ENCODE measurements at regions not wholly inside any gene's neighbourhood (a gene's known extent, or its start where the extent isn't known, plus 50 kb on each side); places are given as distances from the start of the nearest gene placed in this dataset.

DNA sequence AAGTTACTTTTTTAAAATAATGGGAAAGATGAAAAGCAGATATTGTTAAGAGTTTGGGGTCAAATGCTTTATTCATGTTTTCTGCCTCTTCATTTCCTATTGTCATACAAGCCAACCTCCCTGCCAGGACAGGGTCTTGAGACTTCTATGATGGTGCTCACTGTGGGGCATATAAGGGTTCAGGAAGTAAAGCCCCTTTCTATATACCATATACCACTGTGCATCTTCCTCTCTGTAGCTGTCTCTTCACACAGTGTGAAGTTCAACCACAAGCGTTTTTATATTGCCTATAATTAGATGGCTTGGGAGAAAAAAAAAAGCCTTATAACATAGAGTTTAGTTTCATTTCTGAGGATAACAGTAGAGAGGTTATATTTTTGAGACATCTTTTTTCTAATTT lies 389.8 kb upstream of the SORCS1 start:
- H3K27me3 ChIP-seq (ENCODE audit: insufficient read depth, low read length): no peaks in the 10 kb centered on the region
- no peaks in the 10 kb centered on the region for H3K79me2 ChIP-seq (ENCODE audit: insufficient read depth, low read length)
- no peaks in the 10 kb centered on the region for H3K9me2 ChIP-seq (ENCODE audit: insufficient read depth)
- peaks cover 31 to 32% of the 10 kb centered on the region in 2 experiments; a peak in 3 of 4 replicates for H3K9me3 ChIP-seq (ENCODE audit: control insufficient read depth in 1 of 2, insufficient read depth in 1 of 2, low read depth in 1 of 2, low read length in 2 of 2)
- ChIA-PET POLR2A (no interaction called here), CTCF (no interaction called here), RAD21 (ENCODE audit: low non-redundant PET in 1 of 2, low total read pairs in 2 of 2, uncharacterized antibody in 2 of 2, unreplicated experiment in 2 of 2) (no interaction called here)
- no peak for DNase-seq (ENCODE audit: low read depth, low spot score)
- H3K4me2 ChIP-seq (ENCODE audit: low read length): no peak overlapping the region
- H3K4me3 ChIP-seq (replicated peaks in 1 of 2; ENCODE audit: low read depth in 1 of 2, low read length in 2 of 2): no peak overlapping the region
- intact Hi-C loops (cut with micrococcal nuclease): no loop called here
- no peak overlapping the region for H3K27ac ChIP-seq (ENCODE audit: low read depth, low read length)
- no peak for ATAC-seq
- no peaks in the 10 kb centered on the region for H3K36me3 ChIP-seq (ENCODE audit: control insufficient read depth in 1 of 2, insufficient read depth in 2 of 2, low read length in 2 of 2)
- no TSS peak for BruUV-seq (replicated peaks)
- TF ChIP-seq SRF (IDR thresholded peaks at IDR 0.05; ENCODE audit: low read depth) (no peak), CEBPB (IDR thresholded peaks at IDR 0.05; ENCODE audit: low read depth) (no peak), ELF1 (IDR thresholded peaks at IDR 0.05; ENCODE audit: borderline replicate concordance, low read depth) (no peak), ATF3 (IDR thresholded peaks at IDR 0.05) (no peak)
- TF ChIP-seq, protein P1, sequence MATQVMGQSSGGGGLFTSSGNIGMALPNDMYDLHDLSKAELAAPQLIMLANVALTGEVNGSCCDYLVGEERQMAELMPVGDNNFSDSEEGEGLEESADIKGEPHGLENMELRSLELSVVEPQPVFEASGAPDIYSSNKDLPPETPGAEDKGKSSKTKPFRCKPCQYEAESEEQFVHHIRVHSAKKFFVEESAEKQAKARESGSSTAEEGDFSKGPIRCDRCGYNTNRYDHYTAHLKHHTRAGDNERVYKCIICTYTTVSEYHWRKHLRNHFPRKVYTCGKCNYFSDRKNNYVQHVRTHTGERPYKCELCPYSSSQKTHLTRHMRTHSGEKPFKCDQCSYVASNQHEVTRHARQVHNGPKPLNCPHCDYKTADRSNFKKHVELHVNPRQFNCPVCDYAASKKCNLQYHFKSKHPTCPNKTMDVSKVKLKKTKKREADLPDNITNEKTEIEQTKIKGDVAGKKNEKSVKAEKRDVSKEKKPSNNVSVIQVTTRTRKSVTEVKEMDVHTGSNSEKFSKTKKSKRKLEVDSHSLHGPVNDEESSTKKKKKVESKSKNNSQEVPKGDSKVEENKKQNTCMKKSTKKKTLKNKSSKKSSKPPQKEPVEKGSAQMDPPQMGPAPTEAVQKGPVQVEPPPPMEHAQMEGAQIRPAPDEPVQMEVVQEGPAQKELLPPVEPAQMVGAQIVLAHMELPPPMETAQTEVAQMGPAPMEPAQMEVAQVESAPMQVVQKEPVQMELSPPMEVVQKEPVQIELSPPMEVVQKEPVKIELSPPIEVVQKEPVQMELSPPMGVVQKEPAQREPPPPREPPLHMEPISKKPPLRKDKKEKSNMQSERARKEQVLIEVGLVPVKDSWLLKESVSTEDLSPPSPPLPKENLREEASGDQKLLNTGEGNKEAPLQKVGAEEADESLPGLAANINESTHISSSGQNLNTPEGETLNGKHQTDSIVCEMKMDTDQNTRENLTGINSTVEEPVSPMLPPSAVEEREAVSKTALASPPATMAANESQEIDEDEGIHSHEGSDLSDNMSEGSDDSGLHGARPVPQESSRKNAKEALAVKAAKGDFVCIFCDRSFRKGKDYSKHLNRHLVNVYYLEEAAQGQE (IDR thresholded peaks at IDR 0.05; ENCODE audit: low read depth): no peak
- H3K9ac ChIP-seq (ENCODE audit: low read length): no peak overlapping the region
- H2AFZ ChIP-seq (ENCODE audit: low read depth, low read length, poor library complexity, severe bottlenecking): no peak overlapping the region
- H4K20me1 ChIP-seq (ENCODE audit: insufficient read depth): no peaks in the 10 kb centered on the region
- no peaks in the 10 kb centered on the region for H3K4me1 ChIP-seq (ENCODE audit: control insufficient read depth in 1 of 2, insufficient read depth in 2 of 2, low read length in 2 of 2)

- no TSS peak for BruUV-seq (replicated peaks)
- POLR2A ChIA-PET: no interaction called here
These were observed 389.0 kb upstream of the SORCS1 start for GRCh38 chr10:107553470-107553869.

More at GRCh38 chr10:107553470-107553869, 389.0 kb upstream of the SORCS1 start:
- Histone ChIP-seq H3K79me2 (ENCODE audit: insufficient read depth, low read length) (no peaks in the 10 kb centered on the region), H3K9ac (ENCODE audit: low read length) (no peak overlapping the region), H2AFZ (ENCODE audit: low read depth, low read length, poor library complexity, severe bottlenecking) (no peak overlapping the region), H3K27ac (ENCODE audit: low read depth, low read length) (no peak overlapping the region), H3K27me3 (ENCODE audit: insufficient read depth, low read length) (no peaks in the 10 kb centered on the region), H3K36me3 (ENCODE audit: control insufficient read depth in 1 of 2, insufficient read depth in 2 of 2, low read length in 2 of 2) (no peaks in the 10 kb centered on the region), H3K4me2 (ENCODE audit: low read length) (no peak overlapping the region), H3K4me3 (replicated peaks in 1 of 2; ENCODE audit: low read depth in 1 of 2, low read length in 2 of 2) (no peak overlapping the region), H3K9me3 (ENCODE audit: control insufficient read depth in 1 of 2, insufficient read depth in 1 of 2, low read depth in 1 of 2, low read length in 2 of 2) (peaks cover 30 to 35% of the 10 kb centered on the region in 2 experiments; a peak in 3 of 4 replicates), H3K4me1 (ENCODE audit: control insufficient read depth in 1 of 2, insufficient read depth in 2 of 2, low read length in 2 of 2) (no peaks in the 10 kb centered on the region), H3K9me2 (ENCODE audit: insufficient read depth) (no peaks in the 10 kb centered on the region), H4K20me1 (ENCODE audit: insufficient read depth) (no peaks in the 10 kb centered on the region)
- ChIA-PET CTCF (no interaction called here), RAD21 (ENCODE audit: low non-redundant PET in 1 of 2, low total read pairs in 2 of 2, uncharacterized antibody in 2 of 2, unreplicated experiment in 2 of 2) (no interaction called here)
- intact Hi-C loops (cut with micrococcal nuclease): no loop called here
- ATAC-seq (no peak), DNase-seq (ENCODE audit: low read depth, low spot score) (no peak)
- no peak for TF ChIP-seq SIN3A (IDR thresholded peaks at IDR 0.05; ENCODE audit: low read depth)
- no peak for TF ChIP-seq EZH2 (IDR thresholded peaks at IDR 0.05)
- TF ChIP-seq FOSL1 (IDR thresholded peaks at IDR 0.05; ENCODE audit: low read depth): no peak
- TF ChIP-seq CBX3 (IDR thresholded peaks at IDR 0.05; ENCODE audit: low read depth): no peak
- TF ChIP-seq ZNF274 (IDR thresholded peaks at IDR 0.05; ENCODE audit: low read depth, low read length): no peak

All from HCT116 (cell line).